Tibial artery (tissue), 4 donors: ENCODE measurements at regions not wholly inside any gene's neighbourhood (a gene's known extent, or its start where the extent isn't known, plus 50 kb on each side); places are given as distances from the start of the nearest gene placed in this dataset.

Source experiments
- DNase-seq, 2 donors: peaks; one replicate each; pipeline ENCODE4 v3.0.0-alpha.2; 2019
- H3K27ac ChIP-seq, 2 donors: fragments of 200-600 bp; sonication (generic) in 1 of 2; 1 replicate in 1 of 2; 2 replicates in 1 of 2; pipeline ENCODE4 v1.5.1; 2018 to 2019; ENCODE audit warnings: mild to moderate bottlenecking in 1 of 2
- H3K27me3 ChIP-seq, 2 donors: fragments of 200-600 bp; sonication (generic) in 1 of 2; one replicate each; pipeline versions ENCODE4 v1.5.1 to v1.6.0; 2016 to 2019
- H3K36me3 ChIP-seq, 3 donors: fragments of 200-600 bp; sonication (generic) in 2 of 3; one replicate each; pipeline ENCODE4 v1.5.1; 2016 to 2019; ENCODE audit warnings: mild to moderate bottlenecking in 2 of 3
- H3K4me1 ChIP-seq, 4 donors: fragments of 200-600 bp; sonication (generic) in 2 of 4; 1 replicate in 3 of 4; 2 replicates in 1 of 4; pipeline ENCODE4 v1.5.1; 2016 to 2019
- H3K4me3 ChIP-seq, 2 donors: fragments of 200-600 bp; sonication (generic) in 1 of 2; 1 replicate in 1 of 2; 2 replicates in 1 of 2; pipeline ENCODE4 v1.5.1; 2018 to 2019; ENCODE audit warnings: mild to moderate bottlenecking in 2 of 2
- H3K9me3 ChIP-seq, 3 donors: fragments of 200-600 bp; sonication (generic) in 1 of 3; one replicate each; pipeline ENCODE4 v1.5.1; 2016 to 2019
- intact Hi-C: fragments of 100-400 bp; cut with DNase I; formaldehyde crosslinking; loops from one replicate; pipeline ENCODE4 v1.15.0; 2023; ENCODE audit warnings: low total_unique reads
- TF ChIP-seq, protein P1 (sequence below), 2 experiments: fragments of 200-600 bp in 1 of 2; fragments of 450-650 bp in 1 of 2; IDR thresholded peaks; one replicate each; pipeline ENCODE4 v1.5.1; 2017 to 2019; ENCODE audit warnings: antibody characterized with exemption in 2 of 2, mild to moderate bottlenecking in 1 of 2, moderate library complexity in 1 of 2

DNA sequence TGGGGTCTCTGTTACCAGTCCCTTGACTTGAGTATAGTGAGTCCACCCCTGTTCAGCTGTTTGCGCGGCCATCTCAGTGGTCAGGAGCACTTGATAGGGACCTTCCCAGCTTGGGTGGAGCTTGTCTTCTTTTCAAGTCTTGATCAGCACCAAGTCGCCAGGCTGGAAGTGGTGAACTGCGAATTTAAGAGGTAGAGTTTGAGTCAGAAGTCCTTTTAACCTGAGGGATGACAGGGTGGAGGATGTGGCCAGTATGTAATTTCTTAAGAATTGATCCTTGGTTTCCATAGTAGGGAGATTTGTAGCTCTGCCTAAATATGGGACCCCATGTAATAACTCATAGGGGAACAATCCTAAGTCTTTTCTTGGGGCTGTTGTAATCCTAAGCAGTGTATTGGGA, 86.3 kb upstream of the XCR1 start:
- intact Hi-C loops: no loop called here
- Histone ChIP-seq H3K36me3 (no peaks in the 10 kb centered on the region), H3K4me3 (no peak overlapping the region), H3K9me3 (no peaks in the 10 kb centered on the region), H3K27me3 (no peaks in the 10 kb centered on the region), H3K4me1 (peaks cover 0 to 14% (median 2%) of the 10 kb centered on the region in 4 donors), H3K27ac (no peak overlapping the region)
- TF ChIP-seq, protein P1, sequence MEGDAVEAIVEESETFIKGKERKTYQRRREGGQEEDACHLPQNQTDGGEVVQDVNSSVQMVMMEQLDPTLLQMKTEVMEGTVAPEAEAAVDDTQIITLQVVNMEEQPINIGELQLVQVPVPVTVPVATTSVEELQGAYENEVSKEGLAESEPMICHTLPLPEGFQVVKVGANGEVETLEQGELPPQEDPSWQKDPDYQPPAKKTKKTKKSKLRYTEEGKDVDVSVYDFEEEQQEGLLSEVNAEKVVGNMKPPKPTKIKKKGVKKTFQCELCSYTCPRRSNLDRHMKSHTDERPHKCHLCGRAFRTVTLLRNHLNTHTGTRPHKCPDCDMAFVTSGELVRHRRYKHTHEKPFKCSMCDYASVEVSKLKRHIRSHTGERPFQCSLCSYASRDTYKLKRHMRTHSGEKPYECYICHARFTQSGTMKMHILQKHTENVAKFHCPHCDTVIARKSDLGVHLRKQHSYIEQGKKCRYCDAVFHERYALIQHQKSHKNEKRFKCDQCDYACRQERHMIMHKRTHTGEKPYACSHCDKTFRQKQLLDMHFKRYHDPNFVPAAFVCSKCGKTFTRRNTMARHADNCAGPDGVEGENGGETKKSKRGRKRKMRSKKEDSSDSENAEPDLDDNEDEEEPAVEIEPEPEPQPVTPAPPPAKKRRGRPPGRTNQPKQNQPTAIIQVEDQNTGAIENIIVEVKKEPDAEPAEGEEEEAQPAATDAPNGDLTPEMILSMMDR (IDR thresholded peaks at IDR 0.05): no peak
- no peak for DNase-seq

- intact Hi-C loops: no loop called here
- Histone ChIP-seq H3K27ac (no peak overlapping the region), H3K36me3 (no peaks in the 10 kb centered on the region), H3K4me1 (peaks cover 0 to 14% (median 2%) of the 10 kb centered on the region in 4 donors), H3K4me3 (no peak overlapping the region), H3K9me3 (no peaks in the 10 kb centered on the region), H3K27me3 (no peaks in the 10 kb centered on the region)
- no peak for DNase-seq
- TF ChIP-seq, protein P1 (IDR thresholded peaks at IDR 0.05): no peak
These were observed 85.7 kb upstream of the XCR1 start for GRCh38 chr3:46112984-46113383.

- intact Hi-C loops: no loop called here
- H3K27me3 ChIP-seq: peaks cover 0 to 2% of the 10 kb centered on the region in 2 donors
- no peak overlapping the region for H3K4me3 ChIP-seq
- H3K9me3 ChIP-seq: no peaks in the 10 kb centered on the region
- H3K4me1 ChIP-seq: peaks cover 0 to 14% (median 2%) of the 10 kb centered on the region in 4 donors
- no peak for DNase-seq
- H3K36me3 ChIP-seq: no peaks in the 10 kb centered on the region
- TF ChIP-seq, protein P1 (IDR thresholded peaks at IDR 0.05): no peak
- no peak overlapping the region for H3K27ac ChIP-seq
These were observed 85.0 kb upstream of the XCR1 start for GRCh38 chr3:46112296-46112695.

GRCh38 chr3:46110701-46111493, 83.6 kb upstream of the XCR1 start:
- peaks cover 0 to 3% of the 10 kb centered on the region in 2 donors for H3K27me3 ChIP-seq
- H3K4me1 ChIP-seq: peaks cover 0 to 14% (median 2%) of the 10 kb centered on the region in 4 donors
- peak in 1 of 2 donors; percentile 44 for DNase-seq
- intact Hi-C loops: no loop called here
- TF ChIP-seq, protein P1 (IDR thresholded peaks at IDR 0.05): no peak
- H3K27ac ChIP-seq: no peak overlapping the region
- H3K4me3 ChIP-seq: no peak overlapping the region
- H3K9me3 ChIP-seq: no peaks in the 10 kb centered on the region
- no peaks in the 10 kb centered on the region for H3K36me3 ChIP-seq

- no peaks in the 10 kb centered on the region for H3K36me3 ChIP-seq
- TF ChIP-seq, protein P1 (IDR thresholded peaks at IDR 0.05): no peak
- peaks cover 0 to 6% of the 10 kb centered on the region in 2 donors for H3K27me3 ChIP-seq
- H3K4me1 ChIP-seq: peaks cover 0 to 6% (median 2%) of the 10 kb centered on the region in 4 donors
- H3K9me3 ChIP-seq: no peaks in the 10 kb centered on the region
- DNase-seq: no peak
- intact Hi-C loops: no loop called here
- no peak overlapping the region for H3K27ac ChIP-seq
- no peak overlapping the region for H3K4me3 ChIP-seq
These were observed 80.4 kb upstream of the XCR1 start for GRCh38 chr3:46107682-46108081.
